ENCODE measurements at regions not wholly inside any gene's neighbourhood (a gene's known extent, or its start where the extent isn't known, plus 50 kb on each side); places are given as distances from the start of the nearest gene placed in this dataset.

DNA sequence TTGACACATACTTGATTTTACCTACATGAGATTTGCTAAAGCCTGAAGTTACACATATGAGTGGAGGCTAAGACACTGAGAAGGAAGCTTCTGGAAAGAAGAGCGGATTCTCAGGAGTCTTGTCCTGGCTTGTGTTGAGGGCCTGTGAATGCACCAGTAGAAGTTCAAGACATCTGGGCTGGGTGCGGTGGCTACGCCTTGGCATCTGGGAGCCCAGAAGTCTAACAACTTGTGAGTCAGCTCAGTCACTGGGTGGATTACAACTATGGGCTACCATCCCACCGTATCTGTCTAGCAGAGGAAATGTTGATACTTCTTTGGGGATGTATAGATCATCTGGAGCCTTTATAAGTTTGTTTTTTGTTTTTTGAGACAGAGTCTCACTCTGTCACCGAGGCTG is 375.6 kb upstream of the SMIM31 start:
- TF ChIP-seq, protein P1, sequence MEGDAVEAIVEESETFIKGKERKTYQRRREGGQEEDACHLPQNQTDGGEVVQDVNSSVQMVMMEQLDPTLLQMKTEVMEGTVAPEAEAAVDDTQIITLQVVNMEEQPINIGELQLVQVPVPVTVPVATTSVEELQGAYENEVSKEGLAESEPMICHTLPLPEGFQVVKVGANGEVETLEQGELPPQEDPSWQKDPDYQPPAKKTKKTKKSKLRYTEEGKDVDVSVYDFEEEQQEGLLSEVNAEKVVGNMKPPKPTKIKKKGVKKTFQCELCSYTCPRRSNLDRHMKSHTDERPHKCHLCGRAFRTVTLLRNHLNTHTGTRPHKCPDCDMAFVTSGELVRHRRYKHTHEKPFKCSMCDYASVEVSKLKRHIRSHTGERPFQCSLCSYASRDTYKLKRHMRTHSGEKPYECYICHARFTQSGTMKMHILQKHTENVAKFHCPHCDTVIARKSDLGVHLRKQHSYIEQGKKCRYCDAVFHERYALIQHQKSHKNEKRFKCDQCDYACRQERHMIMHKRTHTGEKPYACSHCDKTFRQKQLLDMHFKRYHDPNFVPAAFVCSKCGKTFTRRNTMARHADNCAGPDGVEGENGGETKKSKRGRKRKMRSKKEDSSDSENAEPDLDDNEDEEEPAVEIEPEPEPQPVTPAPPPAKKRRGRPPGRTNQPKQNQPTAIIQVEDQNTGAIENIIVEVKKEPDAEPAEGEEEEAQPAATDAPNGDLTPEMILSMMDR (IDR thresholded peaks at IDR 0.05) = no peak
- no peak overlapping the region for H3K27ac Mint-ChIP-seq
- H3K4me2 ChIP-seq (replicated peaks; ENCODE audit: extremely low read depth, low read length, poor library complexity, severe bottlenecking) = no peak overlapping the region

DNA sequence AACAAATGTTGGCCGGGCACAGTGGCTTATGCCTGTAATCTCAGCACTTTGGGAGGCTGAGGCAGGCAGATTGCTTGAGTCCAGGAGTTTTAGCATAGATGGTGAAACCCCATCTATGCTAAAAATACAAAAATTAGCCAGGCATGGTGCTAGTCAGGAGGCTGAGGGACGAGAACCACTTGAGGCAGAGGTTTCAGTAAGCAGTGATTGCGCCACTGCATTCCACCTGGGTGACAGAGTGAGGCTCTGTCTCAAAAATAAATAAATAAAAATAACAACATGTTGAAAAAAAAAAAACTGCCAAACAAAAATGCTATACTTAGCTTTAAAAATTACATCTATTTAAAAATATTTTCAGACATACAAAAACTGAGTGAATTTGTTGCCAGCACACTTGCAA is 374.2 kb upstream of the SMIM31 start:
- WGBS (ENCODE audit: insufficient coverage) = no CpG with 5 or more reads among the region's 3 CpGs
- no peak for DNase-seq
- H4K20me1 ChIP-seq (ENCODE audit: insufficient read depth, low read length) = no peaks in the 10 kb centered on the region
- H3K4me3 Mint-ChIP-seq = no peak overlapping the region
- no peaks in the 10 kb centered on the region for H3K4me1 Mint-ChIP-seq
- H3K36me3 Mint-ChIP-seq = no peaks in the 10 kb centered on the region
- TF ChIP-seq, protein P1 (IDR thresholded peaks at IDR 0.05) = no peak
- H3K27me3 ChIP-seq (ENCODE audit: control insufficient read depth in 2 of 2, insufficient read depth in 2 of 2, low read length in 2 of 2) = peaks cover 14 to 31% of the 10 kb centered on the region in 2 donors
- H3K4me2 ChIP-seq (replicated peaks; ENCODE audit: extremely low read depth, low read length, poor library complexity, severe bottlenecking) = no peak overlapping the region
- no peaks in the 10 kb centered on the region for H3K36me3 ChIP-seq (replicated peaks in 1 of 2; ENCODE audit: control insufficient read depth in 1 of 2, insufficient read depth in 2 of 2, low read length in 2 of 2)
- no peaks in the 10 kb centered on the region for H3K79me2 ChIP-seq (ENCODE audit: insufficient read depth, low read length)
- intact Hi-C loops (cut with micrococcal nuclease) = no loop called here
- H3K27me3 Mint-ChIP-seq (ENCODE audit: low read depth in 3 of 3) = peaks cover 23 to 32% (median 31%) of the 10 kb centered on the region in 3 donors
- no peak overlapping the region for H3K4me3 ChIP-seq (replicated peaks in 1 of 3; ENCODE audit: low read depth in 2 of 3, low read length in 3 of 3)
- H3K4me1 ChIP-seq (ENCODE audit: control insufficient read depth in 1 of 2, insufficient read depth in 2 of 2, low read length in 2 of 2) = no peaks in the 10 kb centered on the region
- H3K27ac ChIP-seq (ENCODE audit: low read depth in 1 of 2, low read length in 2 of 2) = no peak overlapping the region
- H3K27ac Mint-ChIP-seq = no peak overlapping the region
- H3K9me3 Mint-ChIP-seq = peaks cover 0 to 10% (median 4%) of the 10 kb centered on the region in 7 donors
- no peak overlapping the region for H3K9ac ChIP-seq (ENCODE audit: insufficient read depth, low read length, poor library complexity, severe bottlenecking)
- peaks cover 0 to 9% of the 10 kb centered on the region in 2 donors for H3K9me3 ChIP-seq (replicated peaks in 1 of 2; ENCODE audit: control insufficient read depth in 1 of 2, insufficient read depth in 1 of 2, low read length in 2 of 2)
- no peak overlapping the region for H2AFZ ChIP-seq (ENCODE audit: insufficient read depth, low read depth, low read length, poor library complexity, severe bottlenecking)

More for the DNA sequence above, 375.6 kb upstream of the SMIM31 start:
- no peaks in the 10 kb centered on the region for H3K36me3 Mint-ChIP-seq
- no peaks in the 10 kb centered on the region for H3K4me1 Mint-ChIP-seq
- peaks cover 12 to 18% of the 10 kb centered on the region in 2 donors for H3K27me3 ChIP-seq (ENCODE audit: control insufficient read depth in 2 of 2, insufficient read depth in 2 of 2, low read length in 2 of 2)
- H2AFZ ChIP-seq (ENCODE audit: insufficient read depth, low read depth, low read length, poor library complexity, severe bottlenecking) = no peak overlapping the region
- 73% methylated on average over 4 of the region's 5 CpGs for WGBS (ENCODE audit: insufficient coverage)
- H3K9me3 Mint-ChIP-seq = peaks cover 0 to 6% (median 3%) of the 10 kb centered on the region in 7 donors
- no peaks in the 10 kb centered on the region for H3K79me2 ChIP-seq (ENCODE audit: insufficient read depth, low read length)
- no peak overlapping the region for H3K4me3 Mint-ChIP-seq
- H3K4me1 ChIP-seq (ENCODE audit: control insufficient read depth in 1 of 2, insufficient read depth in 2 of 2, low read length in 2 of 2) = no peaks in the 10 kb centered on the region
- H3K27ac ChIP-seq (ENCODE audit: low read depth in 1 of 2, low read length in 2 of 2) = no peak overlapping the region
- no peak for DNase-seq
- H3K36me3 ChIP-seq (replicated peaks in 1 of 2; ENCODE audit: control insufficient read depth in 1 of 2, insufficient read depth in 2 of 2, low read length in 2 of 2) = no peaks in the 10 kb centered on the region
- peaks cover 17 to 18% (median 18%) of the 10 kb centered on the region in 3 donors for H3K27me3 Mint-ChIP-seq (ENCODE audit: low read depth in 3 of 3)
- H3K9ac ChIP-seq (ENCODE audit: insufficient read depth, low read length, poor library complexity, severe bottlenecking) = no peak overlapping the region
- intact Hi-C loops (cut with micrococcal nuclease) = no loop called here
- no peaks in the 10 kb centered on the region for H4K20me1 ChIP-seq (ENCODE audit: insufficient read depth, low read length)
- H3K9me3 ChIP-seq (replicated peaks in 1 of 2; ENCODE audit: control insufficient read depth in 1 of 2, insufficient read depth in 1 of 2, low read length in 2 of 2) = peaks cover 0 to 6% of the 10 kb centered on the region in 2 donors
- H3K4me3 ChIP-seq (replicated peaks in 1 of 3; ENCODE audit: low read depth in 2 of 3, low read length in 3 of 3) = no peak overlapping the region

All from CD14-positive monocyte (primary cell).